Osteoblast (primary cell): ENCODE measurements at regions not wholly inside any gene's neighbourhood (a gene's known extent, or its start where the extent isn't known, plus 50 kb on each side); places are given as distances from the start of the nearest gene placed in this dataset.

Experiments
- DNase-seq: peaks from one replicate; pipeline ENCODE4 v3.0.0; 2011; ENCODE audit warnings: low spot score, mixed read lengths; ENCODE audit not compliant: insufficient read length; ENCODE audit errors: missing footprints
- H2AFZ ChIP-seq: 2 replicates; pipeline ENCODE4 v1.6.0; 2011; ENCODE audit warnings: mild to moderate bottlenecking, low read length
- H3K27ac ChIP-seq: 2 replicates; pipeline ENCODE4 v1.5.1; 2011; ENCODE audit warnings: mild to moderate bottlenecking, low read depth, low read length, moderate library complexity
- H3K27me3 ChIP-seq: 2 replicates; pipeline ENCODE4 v1.6.0; 2012; ENCODE audit warnings: mild to moderate bottlenecking, control low read depth, inconsistent platforms, low read length, moderate library complexity; ENCODE audit not compliant: insufficient read depth
- H3K36me3 ChIP-seq: 2 replicates; pipeline ENCODE4 v1.5.1; 2011; ENCODE audit warnings: mild to moderate bottlenecking, low read length, control low read depth, moderate library complexity; ENCODE audit not compliant: insufficient read depth
- H3K4me1 ChIP-seq: 2 replicates; pipeline ENCODE4 v1.5.1; 2011; ENCODE audit warnings: mild to moderate bottlenecking, low read length, control low read depth, moderate library complexity; ENCODE audit not compliant: insufficient read depth
- H3K4me2 ChIP-seq: 2 replicates; pipeline ENCODE4 v1.6.0; 2011; ENCODE audit warnings: mild to moderate bottlenecking, low read length; ENCODE audit not compliant: insufficient read depth
- H3K4me3 ChIP-seq: fragments of 200-600 bp; sonication (generic); 3 replicates; pipeline ENCODE4 v1.5.1; 2012; ENCODE audit warnings: mild to moderate bottlenecking, low read length, inconsistent platforms; ENCODE audit not compliant: insufficient read depth
- H3K79me2 ChIP-seq: 2 replicates; pipeline ENCODE4 v1.6.0; 2012; ENCODE audit warnings: mild to moderate bottlenecking, low read length, control low read depth, inconsistent platforms; ENCODE audit not compliant: insufficient read depth
- H3K9me3 ChIP-seq: 2 replicates; pipeline ENCODE4 v1.5.1; 2011; ENCODE audit warnings: low read depth, low read length, control low read depth
- H4K20me1 ChIP-seq: 2 replicates; pipeline ENCODE4 v1.6.0; 2012; ENCODE audit warnings: mild to moderate bottlenecking, low read length, control low read depth; ENCODE audit not compliant: insufficient read depth
- CTCF ChIP-seq: IDR thresholded peaks from 2 replicates; pipeline ENCODE4 v1.5.1; 2011; ENCODE audit warnings: mild to moderate bottlenecking, low read depth, low read length, moderate library complexity; ENCODE audit errors: extremely low read depth

GRCh38 chr14:82080370-82080769 lies 546.7 kb upstream of the SEL1L start:
- H3K4me2 ChIP-seq = no peak overlapping the region
- no peak for TF ChIP-seq CTCF

GRCh38 chr14:82084813-82085212 lies 551.2 kb upstream of the SEL1L start:
- Histone ChIP-seq H3K4me2 (no peak overlapping the region), H3K27me3 (no peaks in the 10 kb centered on the region), H3K36me3 (no peaks in the 10 kb centered on the region), H4K20me1 (no peaks in the 10 kb centered on the region), H3K4me1 (no peaks in the 10 kb centered on the region), H3K79me2 (no peaks in the 10 kb centered on the region), H3K27ac (no peak overlapping the region), H3K9me3 (peaks cover 4% of the 10 kb centered on the region), H3K4me3 (no peak overlapping the region), H2AFZ (no peak overlapping the region)
- no peak for TF ChIP-seq CTCF
- DNase-seq = no peak

More at GRCh38 chr14:82080370-82080769, 546.7 kb upstream of the SEL1L start:
- H3K4me3 ChIP-seq = no peak overlapping the region
- no peak overlapping the region for H3K27ac ChIP-seq
- H3K9me3 ChIP-seq = peaks cover 4% of the 10 kb centered on the region
- no peak overlapping the region for H2AFZ ChIP-seq
- H3K36me3 ChIP-seq = no peaks in the 10 kb centered on the region
- H3K27me3 ChIP-seq = no peaks in the 10 kb centered on the region
- H3K79me2 ChIP-seq = no peaks in the 10 kb centered on the region
- no peaks in the 10 kb centered on the region for H4K20me1 ChIP-seq
- no peak for DNase-seq
- H3K4me1 ChIP-seq = no peaks in the 10 kb centered on the region

GRCh38 chr14:82091097-82091496 lies 557.4 kb upstream of the SEL1L start:
- H3K36me3 ChIP-seq = no peaks in the 10 kb centered on the region
- no peak overlapping the region for H3K27ac ChIP-seq
- peaks cover 3% of the 10 kb centered on the region for H3K9me3 ChIP-seq
- no peak overlapping the region for H3K4me2 ChIP-seq
- no peaks in the 10 kb centered on the region for H3K79me2 ChIP-seq
- H3K27me3 ChIP-seq = no peaks in the 10 kb centered on the region
- no peak for DNase-seq
- H2AFZ ChIP-seq = no peak overlapping the region
- TF ChIP-seq CTCF = no peak
- H3K4me1 ChIP-seq = no peaks in the 10 kb centered on the region
- H3K4me3 ChIP-seq = no peak overlapping the region
- no peaks in the 10 kb centered on the region for H4K20me1 ChIP-seq

GRCh38 chr14:82094829-82095345 lies 561.2 kb upstream of the SEL1L start:
- Histone ChIP-seq H4K20me1 (no peaks in the 10 kb centered on the region), H2AFZ (no peak overlapping the region), H3K9me3 (peaks cover 3% of the 10 kb centered on the region), H3K79me2 (no peaks in the 10 kb centered on the region), H3K27me3 (no peaks in the 10 kb centered on the region), H3K4me3 (no peak overlapping the region), H3K36me3 (no peaks in the 10 kb centered on the region), H3K27ac (no peak overlapping the region), H3K4me2 (no peak overlapping the region), H3K4me1 (no peaks in the 10 kb centered on the region)
- TF ChIP-seq CTCF = no peak
- DNase-seq = no peak
